Stimulated activated CD4-positive, alpha-beta T cell treated with anti-CD3 and anti-CD28 coated beads, Interleukin-1b, Interleukin-23, amount 100 ng/mL, for 24 hours (primary cell): ENCODE measurements at regions not wholly inside any gene's neighbourhood (a gene's known extent, or its start where the extent isn't known, plus 50 kb on each side); places are given as distances from the start of the nearest gene placed in this dataset.
A peak's percentile ranks its signal among the peaks of the same experiment; 100 is the strongest.

Source experiments
- DNase-seq, 4 experiments: peaks; one replicate each; pipeline ENCODE4 v3.0.0-alpha.2; 2020; ENCODE audit warnings: low read depth in 4 of 4, low spot score in 1 of 4

GRCh38 chr2:30046979-30047378, 99.8 kb upstream of the YPEL5 start:
- no peak for DNase-seq

- no peak for DNase-seq
Measured at GRCh38 chr2:30048636-30049175, 98.1 kb upstream of the YPEL5 start.

- DNase-seq, result no peak
Measured at GRCh38 chr2:30055548-30055947, 91.3 kb upstream of the YPEL5 start.

- no peak for DNase-seq
Measured at GRCh38 chr2:30060562-30060961, 86.2 kb upstream of the YPEL5 start.

- DNase-seq, result no peak
Measured at GRCh38 chr2:30068067-30068466, 78.7 kb upstream of the YPEL5 start.

- peak; percentile 27 to 45 (median 36) for DNase-seq
Measured at GRCh38 chr2:30072250-30072842, 74.5 kb upstream of the YPEL5 start.

- no peak for DNase-seq
Measured at GRCh38 chr2:30073523-30073922, 73.3 kb upstream of the YPEL5 start.

GRCh38 chr2:30074023-30074422, 72.8 kb upstream of the YPEL5 start:
- DNase-seq, result no peak

- no peak for DNase-seq
Measured at GRCh38 chr2:30078521-30078920, 68.3 kb upstream of the YPEL5 start.

- DNase-seq, result no peak
Measured at GRCh38 chr2:30084915-30085314, 61.9 kb upstream of the YPEL5 start.

GRCh38 chr2:30089171-30089570, 57.6 kb upstream of the YPEL5 start:
- DNase-seq, result no peak

- DNase-seq, result no peak
Measured at GRCh38 chr2:30095402-30095801, 51.4 kb upstream of the YPEL5 start.

- DNase-seq, result no peak
Measured at GRCh38 chr2:30096451-30096850, 50.4 kb upstream of the YPEL5 start.
